HEK293T (cell line): ENCODE measurements at regions not wholly inside any gene's neighbourhood (a gene's known extent, or its start where the extent isn't known, plus 50 kb on each side); places are given as distances from the start of the nearest gene placed in this dataset.

Experiments used
- CTCF ChIA-PET: fragments of 350-600 bp; formaldehyde crosslinking; extraction: SDS; loops from one replicate; lab custom pipeline; 2021; ENCODE audit warnings: antibody characterized with exemption, inconsistent platforms; lab: Yijun Ruan, JAX
- POLR2A ChIA-PET: fragments of 350-600 bp; formaldehyde crosslinking; extraction: SDS; loops from one replicate; lab custom pipeline; 2020; ENCODE audit warnings: antibody characterized with exemption, inconsistent platforms; lab: Yijun Ruan, JAX
- DNase-seq: peaks from one replicate; pipeline ENCODE4 v3.0.0; 2012; ENCODE audit warnings: mixed read lengths; ENCODE audit errors: extremely low spot score
- ARNT ChIP-seq: fragments of 450-650 bp; IDR thresholded peaks from 2 replicates; pipeline ENCODE4 v1.6.1; 2017; ENCODE audit warnings: mild to moderate bottlenecking
- BHLHE40 ChIP-seq: fragments of 450-650 bp; IDR thresholded peaks from 2 replicates; pipeline ENCODE4 v1.6.1; 2016; ENCODE audit warnings: mild to moderate bottlenecking, moderate library complexity, borderline replicate concordance
- CTBP1 ChIP-seq: fragments of 450-650 bp; IDR thresholded peaks from 2 replicates; pipeline ENCODE4 v1.6.1; 2016; ENCODE audit warnings: borderline replicate concordance
- ELF4 ChIP-seq: fragments of 450-650 bp; IDR thresholded peaks from 2 replicates; pipeline ENCODE4 v1.6.1; 2017; ENCODE audit warnings: antibody characterized with exemption
- FOXA1 ChIP-seq: fragments of 450-650 bp; IDR thresholded peaks from 2 replicates; pipeline ENCODE4 v1.6.1; 2016; ENCODE audit warnings: mild to moderate bottlenecking
- FOXK2 ChIP-seq: fragments of 450-650 bp; IDR thresholded peaks from 2 replicates; pipeline ENCODE4 v1.6.1; 2016; ENCODE audit warnings: mild to moderate bottlenecking
- FOXM1 ChIP-seq: fragments of 450-650 bp; IDR thresholded peaks from 2 replicates; pipeline ENCODE4 v1.6.1; 2017; ENCODE audit warnings: mild to moderate bottlenecking, borderline replicate concordance
- HDGF ChIP-seq: fragments of 450-650 bp; IDR thresholded peaks from 2 replicates; pipeline ENCODE4 v1.6.1; 2017; ENCODE audit warnings: antibody characterized with exemption, borderline replicate concordance
- L3MBTL2 ChIP-seq: fragments of 450-650 bp; conservative IDR thresholded peaks from 2 replicates; pipeline ENCODE4 v1.6.1; 2016; ENCODE audit warnings: mild to moderate bottlenecking
- LEF1 ChIP-seq: fragments of 450-650 bp; IDR thresholded peaks from 2 replicates; pipeline ENCODE4 v1.6.1; 2017; ENCODE audit warnings: mild to moderate bottlenecking, borderline replicate concordance
- NFRKB ChIP-seq: fragments of 450-650 bp; IDR thresholded peaks from 2 replicates; pipeline ENCODE4 v1.6.1; 2016; ENCODE audit warnings: mild to moderate bottlenecking, moderate library complexity
- SP1 ChIP-seq: fragments of 450-650 bp; IDR thresholded peaks from 2 replicates; pipeline ENCODE4 v1.6.1; 2017
- SUZ12 ChIP-seq: fragments of 450-650 bp; IDR thresholded peaks from 2 replicates; pipeline ENCODE4 v1.6.1; 2016; ENCODE audit warnings: mild to moderate bottlenecking
- TARDBP ChIP-seq: fragments of 450-650 bp; IDR thresholded peaks from 2 replicates; pipeline ENCODE4 v1.6.1; 2016
- ZNF384 ChIP-seq: fragments of 450-650 bp; IDR thresholded peaks from 2 replicates; pipeline ENCODE4 v1.6.1; 2016
- TF ChIP-seq, protein P1 (sequence below): fragments of 450-650 bp; IDR thresholded peaks from 2 replicates; pipeline ENCODE4 v1.6.1; 2016

DNA sequence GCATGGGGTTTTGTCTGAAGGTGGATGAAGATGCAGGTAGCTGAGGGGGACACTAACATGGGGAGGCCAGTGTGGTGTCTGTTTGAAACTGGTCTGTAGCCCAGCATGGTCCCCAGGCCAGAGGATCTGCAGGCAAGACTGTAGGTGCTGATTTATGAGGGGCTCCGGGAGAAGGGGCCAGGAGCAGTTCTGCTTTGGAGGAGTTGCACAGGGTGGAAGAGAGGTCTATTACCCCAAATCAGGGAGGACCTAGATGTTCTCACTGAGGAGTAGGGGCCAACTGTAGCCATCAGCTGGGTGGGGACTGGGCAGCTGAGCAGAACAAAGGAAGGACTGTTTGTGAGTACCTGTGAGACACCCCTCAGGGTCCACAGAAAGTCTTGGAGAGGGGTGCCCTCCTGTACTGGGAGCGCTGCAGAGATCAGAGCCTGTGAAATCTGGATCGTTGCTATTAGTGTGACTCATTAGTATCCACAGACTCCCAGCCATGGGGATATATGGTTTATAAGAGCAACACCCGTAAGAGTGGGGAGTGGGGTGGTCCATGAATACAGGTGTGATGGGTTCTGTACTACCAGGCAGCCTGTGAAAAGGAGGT, 64.3 kb upstream of the IRF2BP2 start:
- POLR2A ChIA-PET = no interaction called here
- CTCF ChIA-PET = interaction anchor here (0.6 kb wide), 1 partner anchor 76 kb away, joined by 4 read pairs; no protein-coding TSS in a partner anchor
- TF ChIP-seq TARDBP (no peak), ARNT (no peak), L3MBTL2 (no peak), ZNF384 (no peak), HDGF (no peak)
- TF ChIP-seq, protein P1, sequence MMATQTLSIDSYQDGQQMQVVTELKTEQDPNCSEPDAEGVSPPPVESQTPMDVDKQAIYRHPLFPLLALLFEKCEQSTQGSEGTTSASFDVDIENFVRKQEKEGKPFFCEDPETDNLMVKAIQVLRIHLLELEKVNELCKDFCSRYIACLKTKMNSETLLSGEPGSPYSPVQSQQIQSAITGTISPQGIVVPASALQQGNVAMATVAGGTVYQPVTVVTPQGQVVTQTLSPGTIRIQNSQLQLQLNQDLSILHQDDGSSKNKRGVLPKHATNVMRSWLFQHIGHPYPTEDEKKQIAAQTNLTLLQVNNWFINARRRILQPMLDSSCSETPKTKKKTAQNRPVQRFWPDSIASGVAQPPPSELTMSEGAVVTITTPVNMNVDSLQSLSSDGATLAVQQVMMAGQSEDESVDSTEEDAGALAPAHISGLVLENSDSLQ = no peak
- DNase-seq = no peak

DNA sequence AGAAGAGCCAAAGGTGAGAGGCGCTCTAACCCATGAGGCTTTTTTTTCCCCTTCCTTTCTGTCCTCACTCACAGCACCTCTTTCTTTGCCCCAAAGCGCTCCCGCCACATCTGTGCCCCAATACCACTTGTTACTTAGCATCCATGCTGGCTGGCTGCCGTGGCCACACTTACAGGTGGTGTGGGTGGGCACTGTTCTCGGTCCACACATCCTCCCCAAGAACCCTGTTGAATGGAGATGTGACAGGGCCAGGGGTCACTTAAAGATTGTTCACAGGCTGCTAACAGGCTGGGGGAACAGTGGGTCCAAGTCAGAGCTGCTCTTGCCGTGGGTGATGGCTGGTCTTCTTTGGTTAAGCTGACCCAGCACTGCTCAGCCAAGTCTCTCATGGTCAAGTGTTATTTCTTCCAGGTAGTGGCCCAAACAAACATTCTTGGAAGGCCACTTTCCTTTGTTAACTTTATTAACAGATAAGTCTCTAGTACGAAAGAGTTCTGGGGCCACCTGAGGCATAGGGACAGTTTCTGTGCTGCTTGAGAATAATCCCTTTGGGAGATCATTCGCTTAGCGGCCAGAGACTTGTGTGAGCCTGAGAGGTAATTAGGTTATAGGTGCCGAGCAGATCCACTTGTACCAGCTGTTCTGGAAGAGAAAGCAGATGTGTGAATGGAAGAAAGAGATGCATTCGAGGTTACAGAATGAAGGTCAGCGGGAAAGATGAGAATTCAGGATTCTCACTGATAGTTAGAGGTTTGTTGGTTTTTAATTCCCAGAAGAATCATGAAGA, 62.6 kb upstream of the IRF2BP2 start:
- CTCF ChIA-PET = no interaction called here
- POLR2A ChIA-PET = interaction anchor here (1.6 kb wide), 1 partner anchor 61 kb away, joined by 6 read pairs; no protein-coding TSS in a partner anchor
- TF ChIP-seq FOXA1 (no peak), NFRKB (no peak), ZNF384 (no peak), FOXK2 (no peak), HDGF (no peak), BHLHE40 (no peak), CTBP1 (no peak), ARNT (no peak), SUZ12 (no peak), FOXM1 (no peak), ELF4 (no peak), SP1 (no peak), TARDBP (no peak), L3MBTL2 (no peak), LEF1 (no peak)
- TF ChIP-seq, protein P1 = no peak
- DNase-seq = no peak

DNA sequence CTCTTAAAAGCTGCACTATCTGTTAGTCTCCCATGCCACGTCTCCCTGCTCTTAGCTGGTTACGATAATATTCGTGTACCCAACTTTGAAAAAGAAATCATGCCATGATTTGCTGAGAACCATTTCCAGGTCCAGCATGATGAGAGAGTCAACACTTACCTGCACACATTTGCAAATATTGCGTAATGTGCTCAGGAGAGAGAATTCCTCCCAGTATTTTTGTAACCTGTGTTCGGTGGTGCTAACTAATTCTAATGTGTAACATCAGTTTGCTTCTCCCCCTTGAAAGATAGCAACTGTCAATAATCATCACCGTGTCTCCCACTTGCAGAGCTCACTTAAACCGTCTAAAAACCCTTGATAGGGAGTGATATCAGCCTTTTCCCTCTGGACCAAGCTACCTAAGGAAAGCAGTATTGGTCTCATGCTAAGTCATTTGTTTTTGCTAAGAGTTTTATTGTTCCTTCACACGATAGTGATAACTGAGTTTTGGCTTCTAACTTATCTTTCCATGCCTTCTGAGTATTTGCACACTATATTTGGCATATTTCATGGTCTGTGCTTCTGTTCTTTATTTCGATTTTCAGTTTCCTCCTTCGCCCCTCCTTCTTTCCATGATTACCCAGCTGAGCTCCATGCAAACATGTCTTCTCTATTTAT, 61.1 kb upstream of the IRF2BP2 start:
- ChIA-PET CTCF (interaction anchor here (0.7 to 1.1 kb wide), 3 partner anchors 21 to 73 kb away, joined by 3 read pairs; no protein-coding TSS in a partner anchor), POLR2A (interaction anchor here (0.7 to 1.6 kb wide), 2 partner anchors 51 to 60 kb away, joined by 3 to 6 read pairs; no protein-coding TSS in a partner anchor)
- DNase-seq = no peak
- TF ChIP-seq LEF1 = no peak
- no peak for TF ChIP-seq SP1
- TF ChIP-seq ELF4 = no peak
- no peak for TF ChIP-seq TARDBP
- TF ChIP-seq, protein P1 = no peak
- TF ChIP-seq NFRKB = no peak
- no peak for TF ChIP-seq L3MBTL2
- no peak for TF ChIP-seq FOXK2
- TF ChIP-seq CTBP1 = no peak
- no peak for TF ChIP-seq FOXA1
- no peak for TF ChIP-seq BHLHE40
- no peak for TF ChIP-seq ZNF384

DNA sequence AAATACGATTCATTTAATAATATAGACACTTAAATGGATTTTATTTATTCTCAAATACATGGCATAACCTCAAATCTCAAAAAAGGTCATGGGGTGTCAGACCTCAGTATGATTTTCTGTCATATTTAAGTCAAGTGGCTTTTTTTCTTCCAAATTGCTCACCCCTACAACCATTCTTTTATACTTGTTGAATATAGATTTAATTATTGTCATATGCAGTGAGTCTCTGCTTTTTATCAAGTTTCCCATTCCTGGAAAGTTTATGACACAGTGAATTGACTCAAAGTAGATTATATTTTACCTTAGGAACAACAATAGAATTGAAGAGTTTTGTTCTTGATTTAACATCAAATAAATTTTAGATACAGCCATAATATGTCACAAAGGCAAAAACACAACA, 59.5 kb upstream of the IRF2BP2 start:
- ChIA-PET CTCF (no interaction called here), POLR2A (no interaction called here)
- no peak for DNase-seq
- TF ChIP-seq TARDBP (no peak), FOXM1 (no peak), L3MBTL2 (no peak), ARNT (no peak), CTBP1 (no peak), BHLHE40 (no peak), FOXA1 (no peak), SP1 (no peak), ELF4 (no peak), SUZ12 (no peak), FOXK2 (no peak), NFRKB (no peak), LEF1 (no peak)
- TF ChIP-seq, protein P1 = no peak

DNA sequence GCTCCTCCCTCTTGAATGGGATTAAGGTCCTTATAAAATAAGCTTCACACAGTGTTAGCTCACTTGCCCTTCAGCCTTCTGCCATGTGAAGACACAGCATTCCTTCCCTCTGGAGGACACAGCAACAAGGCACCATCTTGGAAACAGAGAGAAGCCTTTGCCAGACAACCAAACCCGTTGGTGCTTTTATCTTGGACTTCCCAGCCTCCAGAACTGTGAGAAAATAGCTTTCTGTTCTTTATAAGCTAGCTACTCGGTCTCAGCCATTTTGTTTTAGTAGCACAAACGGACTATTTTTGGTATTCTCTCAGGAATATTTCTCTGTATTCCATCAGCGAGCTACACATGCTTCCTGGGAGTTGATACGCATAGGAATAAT, 58.6 kb upstream of the IRF2BP2 start:
- DNase-seq = no peak
- CTCF ChIA-PET = no interaction called here
- TF ChIP-seq SUZ12 = no peak
- TF ChIP-seq TARDBP = no peak
- no peak for TF ChIP-seq HDGF
- TF ChIP-seq, protein P1 = no peak
- TF ChIP-seq SP1 = no peak
- no peak for TF ChIP-seq BHLHE40
- TF ChIP-seq FOXA1 = no peak
- TF ChIP-seq L3MBTL2 = no peak
- TF ChIP-seq FOXK2 = no peak
- no peak for TF ChIP-seq NFRKB
- no peak for TF ChIP-seq CTBP1
- TF ChIP-seq FOXM1 = no peak
- TF ChIP-seq ELF4 = no peak
- no peak for TF ChIP-seq ZNF384
- POLR2A ChIA-PET = no interaction called here
